ENCODE measurements at regions not wholly inside any gene's neighbourhood (a gene's known extent, or its start where the extent isn't known, plus 50 kb on each side); places are given as distances from the start of the nearest gene placed in this dataset.

DNA sequence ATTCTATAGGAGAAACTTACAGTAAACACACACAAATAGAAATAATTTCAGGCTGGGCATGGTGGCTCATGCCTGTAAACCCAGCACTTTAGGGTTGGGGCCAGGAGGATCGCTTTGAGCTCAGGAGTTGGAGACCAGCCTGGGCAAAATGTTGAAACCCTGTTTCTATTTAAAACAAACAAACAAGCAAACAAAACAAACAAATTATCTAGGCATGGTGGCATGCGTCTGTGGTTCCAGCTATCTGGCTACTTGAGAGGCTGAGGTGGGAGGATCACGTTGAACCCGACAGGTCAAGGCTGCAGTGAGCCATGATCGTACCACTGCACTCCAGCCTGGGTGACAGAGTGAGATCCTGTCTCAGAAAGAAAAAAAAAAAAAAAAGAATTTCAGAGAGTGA lies 64.0 kb downstream of the NHLRC1 start:
- TF ChIP-seq, protein P1, sequence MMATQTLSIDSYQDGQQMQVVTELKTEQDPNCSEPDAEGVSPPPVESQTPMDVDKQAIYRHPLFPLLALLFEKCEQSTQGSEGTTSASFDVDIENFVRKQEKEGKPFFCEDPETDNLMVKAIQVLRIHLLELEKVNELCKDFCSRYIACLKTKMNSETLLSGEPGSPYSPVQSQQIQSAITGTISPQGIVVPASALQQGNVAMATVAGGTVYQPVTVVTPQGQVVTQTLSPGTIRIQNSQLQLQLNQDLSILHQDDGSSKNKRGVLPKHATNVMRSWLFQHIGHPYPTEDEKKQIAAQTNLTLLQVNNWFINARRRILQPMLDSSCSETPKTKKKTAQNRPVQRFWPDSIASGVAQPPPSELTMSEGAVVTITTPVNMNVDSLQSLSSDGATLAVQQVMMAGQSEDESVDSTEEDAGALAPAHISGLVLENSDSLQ (IDR thresholded peaks at IDR 0.05), result no peak
- no peak for TF ChIP-seq BHLHE40 (IDR thresholded peaks at IDR 0.05; ENCODE audit: borderline replicate concordance)
- TF ChIP-seq SP1 (IDR thresholded peaks at IDR 0.05), result no peak
